Adrenal gland (tissue), 5 donors: ENCODE measurements at regions not wholly inside any gene's neighbourhood (a gene's known extent, or its start where the extent isn't known, plus 50 kb on each side); places are given as distances from the start of the nearest gene placed in this dataset.

Experiments used
- POLR2A ChIP-seq, 2 donors: fragments of 450-650 bp; IDR thresholded peaks; one replicate each; pipeline ENCODE4 v1.6.1; 2017; ENCODE audit warnings: antibody characterized with exemption in 2 of 2, mild to moderate bottlenecking in 2 of 2, moderate library complexity in 1 of 2
- TF ChIP-seq, protein P1 (sequence below), 6 experiments: fragments of 450-650 bp in 4 of 6; fragments of 200-600 bp in 2 of 6; sonication (generic) in 1 of 6; IDR thresholded peaks; 1 replicate in 5 of 6; 2 replicates in 1 of 6; pipeline versions ENCODE4 v1.5.1 to v1.8.0; 2016 to 2021; ENCODE audit warnings: antibody characterized with exemption in 6 of 6, mild to moderate bottlenecking in 2 of 6, moderate library complexity in 1 of 6
- donor health status: DM: no; HTN: no; CAD: no.

- TF ChIP-seq, protein P1, sequence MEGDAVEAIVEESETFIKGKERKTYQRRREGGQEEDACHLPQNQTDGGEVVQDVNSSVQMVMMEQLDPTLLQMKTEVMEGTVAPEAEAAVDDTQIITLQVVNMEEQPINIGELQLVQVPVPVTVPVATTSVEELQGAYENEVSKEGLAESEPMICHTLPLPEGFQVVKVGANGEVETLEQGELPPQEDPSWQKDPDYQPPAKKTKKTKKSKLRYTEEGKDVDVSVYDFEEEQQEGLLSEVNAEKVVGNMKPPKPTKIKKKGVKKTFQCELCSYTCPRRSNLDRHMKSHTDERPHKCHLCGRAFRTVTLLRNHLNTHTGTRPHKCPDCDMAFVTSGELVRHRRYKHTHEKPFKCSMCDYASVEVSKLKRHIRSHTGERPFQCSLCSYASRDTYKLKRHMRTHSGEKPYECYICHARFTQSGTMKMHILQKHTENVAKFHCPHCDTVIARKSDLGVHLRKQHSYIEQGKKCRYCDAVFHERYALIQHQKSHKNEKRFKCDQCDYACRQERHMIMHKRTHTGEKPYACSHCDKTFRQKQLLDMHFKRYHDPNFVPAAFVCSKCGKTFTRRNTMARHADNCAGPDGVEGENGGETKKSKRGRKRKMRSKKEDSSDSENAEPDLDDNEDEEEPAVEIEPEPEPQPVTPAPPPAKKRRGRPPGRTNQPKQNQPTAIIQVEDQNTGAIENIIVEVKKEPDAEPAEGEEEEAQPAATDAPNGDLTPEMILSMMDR (IDR thresholded peaks at IDR 0.05) = no peak
- TF ChIP-seq POLR2A (IDR thresholded peaks at IDR 0.05) = no peak
These were observed 141.3 kb upstream of the EXOC2 start for GRCh38 chr6:834190-834589.
